Tibial nerve (tissue), 4 donors: ENCODE measurements at regions not wholly inside any gene's neighbourhood (a gene's known extent, or its start where the extent isn't known, plus 50 kb on each side); places are given as distances from the start of the nearest gene placed in this dataset.

ENCODE experiments used
- EP300 ChIP-seq, 2 donors: sonication (generic); formaldehyde crosslinking; IDR thresholded peaks; one replicate each; pipeline ENCODE4 v1.6.1; 2017; ENCODE audit warnings: antibody characterized with exemption in 2 of 2, mild to moderate bottlenecking in 1 of 2
- POLR2A ChIP-seq, 2 donors: fragments of 450-650 bp; IDR thresholded peaks; one replicate each; pipeline ENCODE4 v1.6.1; 2017; ENCODE audit warnings: antibody characterized with exemption in 2 of 2, mild to moderate bottlenecking in 2 of 2, moderate library complexity in 2 of 2
- TF ChIP-seq, protein P1 (sequence below), 5 experiments: fragments of 200-600 bp in 3 of 5; fragments of 450-650 bp in 2 of 5; sonication (generic) in 3 of 5; IDR thresholded peaks; one replicate each; pipeline ENCODE4 v1.5.1; 2016 to 2019; ENCODE audit warnings: antibody characterized with exemption in 5 of 5, mild to moderate bottlenecking in 3 of 5, moderate library complexity in 2 of 5

- TF ChIP-seq, protein P1, sequence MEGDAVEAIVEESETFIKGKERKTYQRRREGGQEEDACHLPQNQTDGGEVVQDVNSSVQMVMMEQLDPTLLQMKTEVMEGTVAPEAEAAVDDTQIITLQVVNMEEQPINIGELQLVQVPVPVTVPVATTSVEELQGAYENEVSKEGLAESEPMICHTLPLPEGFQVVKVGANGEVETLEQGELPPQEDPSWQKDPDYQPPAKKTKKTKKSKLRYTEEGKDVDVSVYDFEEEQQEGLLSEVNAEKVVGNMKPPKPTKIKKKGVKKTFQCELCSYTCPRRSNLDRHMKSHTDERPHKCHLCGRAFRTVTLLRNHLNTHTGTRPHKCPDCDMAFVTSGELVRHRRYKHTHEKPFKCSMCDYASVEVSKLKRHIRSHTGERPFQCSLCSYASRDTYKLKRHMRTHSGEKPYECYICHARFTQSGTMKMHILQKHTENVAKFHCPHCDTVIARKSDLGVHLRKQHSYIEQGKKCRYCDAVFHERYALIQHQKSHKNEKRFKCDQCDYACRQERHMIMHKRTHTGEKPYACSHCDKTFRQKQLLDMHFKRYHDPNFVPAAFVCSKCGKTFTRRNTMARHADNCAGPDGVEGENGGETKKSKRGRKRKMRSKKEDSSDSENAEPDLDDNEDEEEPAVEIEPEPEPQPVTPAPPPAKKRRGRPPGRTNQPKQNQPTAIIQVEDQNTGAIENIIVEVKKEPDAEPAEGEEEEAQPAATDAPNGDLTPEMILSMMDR (IDR thresholded peaks at IDR 0.05), result no peak
- TF ChIP-seq POLR2A (IDR thresholded peaks at IDR 0.05) (no peak), EP300 (IDR thresholded peaks at IDR 0.05) (no peak)
Measured at GRCh38 chr5:89265511-89266179, 382.7 kb upstream of the MEF2C start.
